Spleen (tissue), 11 donors: ENCODE measurements at regions not wholly inside any gene's neighbourhood (a gene's known extent, or its start where the extent isn't known, plus 50 kb on each side); places are given as distances from the start of the nearest gene placed in this dataset.

Source experiments
- DNase-seq: peaks from one replicate; pipeline ENCODE4 v3.0.0-alpha.2; 2020
- H3K27ac ChIP-seq, 8 donors: fragments of 200-600 bp; sonication (generic) in 7 of 8; 1 replicate in 4 of 8; 2 replicates in 4 of 8; pipeline versions ENCODE4 v1.5.0 to v1.8.0; 2016 to 2021; ENCODE audit warnings: inconsistent platforms in 4 of 8, mild to moderate bottlenecking in 4 of 8, moderate library complexity in 1 of 8
- H3K27me3 ChIP-seq, 7 donors: fragments of 200-600 bp; sonication (generic) in 6 of 7; replicated peaks in 1 of 7; 1 replicate in 4 of 7; 2 replicates in 3 of 7; pipeline versions ENCODE4 v1.5.0 to v1.8.0; 2016 to 2021; ENCODE audit warnings: inconsistent platforms in 3 of 7, mild to moderate bottlenecking in 1 of 7
- H3K36me3 ChIP-seq, 6 donors: fragments of 200-600 bp; sonication (generic) in 5 of 6; 1 replicate in 4 of 6; 2 replicates in 2 of 6; pipeline versions ENCODE4 v1.5.0 to v1.8.0; 2016 to 2021; ENCODE audit warnings: inconsistent platforms in 2 of 6
- H3K4me1 ChIP-seq, 6 donors: fragments of 200-600 bp; sonication (generic) in 5 of 6; 1 replicate in 3 of 6; 2 replicates in 3 of 6; pipeline versions ENCODE4 v1.5.0 to v1.8.0; 2016 to 2021; ENCODE audit warnings: inconsistent platforms in 3 of 6
- H3K4me3 ChIP-seq, 8 donors: fragments of 200-600 bp; sonication (generic) in 7 of 8; 1 replicate in 4 of 8; 2 replicates in 4 of 8; pipeline versions ENCODE4 v1.5.0 to v1.8.0; 2016 to 2021; ENCODE audit warnings: inconsistent platforms in 4 of 8, mild to moderate bottlenecking in 4 of 8, moderate library complexity in 2 of 8
- H3K9me3 ChIP-seq, 8 donors: fragments of 200-600 bp; sonication (generic) in 7 of 8; 1 replicate in 4 of 8; 2 replicates in 4 of 8; pipeline versions ENCODE4 v1.5.0 to v1.8.0; 2016 to 2021; ENCODE audit warnings: inconsistent platforms in 4 of 8
- POLR2A ChIP-seq, 3 donors: fragments of 450-650 bp; IDR thresholded peaks; one replicate each; pipeline ENCODE4 v1.5.1; 2017; ENCODE audit warnings: antibody characterized with exemption in 3 of 3, mild to moderate bottlenecking in 1 of 3
- POLR2AphosphoS5 ChIP-seq, 3 donors: sonication (generic); formaldehyde crosslinking; IDR thresholded peaks; one replicate each; pipeline ENCODE4 v1.5.1; 2017; ENCODE audit warnings: antibody characterized with exemption in 3 of 3
- WGBS, 5 donors: extraction: QIAGEN DNeasy Blood & Tissue Kit in 3 of 5; methylation state at CpG; one replicate each; pipeline versions ENCODE4 v1.1.5 to v1.1.7; 2013 to 2018; 5-methylcytosine and 5-hydroxymethylcytosine counted together
- intact Hi-C: fragments of 100-400 bp; cut with DNase I; formaldehyde crosslinking; loops from one replicate; pipeline ENCODE4 v1.15.0; 2023; ENCODE audit warnings: low total_unique reads
- TF ChIP-seq, protein P1 (sequence below), 11 experiments: fragments of 200-600 bp in 7 of 11; fragments of 450-650 bp in 4 of 11; sonication (generic) in 4 of 11; IDR thresholded peaks in 8 of 11; conservative IDR thresholded peaks in 3 of 11; 1 replicate in 7 of 11; 2 replicates in 4 of 11; pipeline versions ENCODE4 v1.4.0 to v1.8.0; 2016 to 2021; ENCODE audit warnings: antibody characterized with exemption in 11 of 11, inconsistent platforms in 4 of 11, mild to moderate bottlenecking in 1 of 11
- donor health status: healthy with polysubstance abuse.
- donor health status: DM: no; HTN: no; CAD: no; lungs with moderate emphysema.
- donor health status: DM: no; HTN: no; CAD: no.
- donor health status: Bipolar disorder and iron deficiency.
- donor health status: healthy.
- donor health status: DM: no; HTN: no; CAD: no.
- donor health status: DM: yes; HTN: yes; CAD: no.

DNA sequence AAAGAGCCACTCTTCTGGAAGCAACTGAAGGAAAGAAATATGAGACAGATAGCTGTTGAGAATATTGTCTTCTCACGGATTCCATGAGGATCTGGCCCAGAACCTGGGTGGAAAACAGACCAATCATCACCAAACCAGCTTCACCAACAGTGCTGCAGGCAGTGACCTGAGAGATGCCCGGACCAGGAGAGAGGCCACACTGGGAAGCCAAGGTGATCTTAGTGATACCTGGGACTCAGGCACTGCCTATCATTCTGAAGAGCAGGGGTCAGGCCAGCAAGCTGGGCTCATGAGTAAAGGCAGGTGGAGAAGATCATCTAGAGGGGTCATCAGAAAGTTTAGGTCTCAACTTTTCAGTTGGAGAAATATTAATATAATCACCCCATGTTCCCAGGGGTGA is 595.8 kb upstream of the CADM1 start:
- intact Hi-C loops = no loop called here
- Histone ChIP-seq H3K27me3 (peaks cover 0 to 16% (median 0%) of the 10 kb centered on the region in 7 donors), H3K4me3 (no peak overlapping the region), H3K36me3 (no peaks in the 10 kb centered on the region), H3K9me3 (no peaks in the 10 kb centered on the region), H3K4me1 (no peaks in the 10 kb centered on the region), H3K27ac (no peak overlapping the region)
- no peak for DNase-seq
- WGBS, 5 donors = 70 to 90% (median 78%) methylated on average over 2 of the region's 2 CpGs
- TF ChIP-seq POLR2A (IDR thresholded peaks at IDR 0.05) (no peak), POLR2AphosphoS5 (IDR thresholded peaks at IDR 0.05) (no peak)
- TF ChIP-seq, protein P1, sequence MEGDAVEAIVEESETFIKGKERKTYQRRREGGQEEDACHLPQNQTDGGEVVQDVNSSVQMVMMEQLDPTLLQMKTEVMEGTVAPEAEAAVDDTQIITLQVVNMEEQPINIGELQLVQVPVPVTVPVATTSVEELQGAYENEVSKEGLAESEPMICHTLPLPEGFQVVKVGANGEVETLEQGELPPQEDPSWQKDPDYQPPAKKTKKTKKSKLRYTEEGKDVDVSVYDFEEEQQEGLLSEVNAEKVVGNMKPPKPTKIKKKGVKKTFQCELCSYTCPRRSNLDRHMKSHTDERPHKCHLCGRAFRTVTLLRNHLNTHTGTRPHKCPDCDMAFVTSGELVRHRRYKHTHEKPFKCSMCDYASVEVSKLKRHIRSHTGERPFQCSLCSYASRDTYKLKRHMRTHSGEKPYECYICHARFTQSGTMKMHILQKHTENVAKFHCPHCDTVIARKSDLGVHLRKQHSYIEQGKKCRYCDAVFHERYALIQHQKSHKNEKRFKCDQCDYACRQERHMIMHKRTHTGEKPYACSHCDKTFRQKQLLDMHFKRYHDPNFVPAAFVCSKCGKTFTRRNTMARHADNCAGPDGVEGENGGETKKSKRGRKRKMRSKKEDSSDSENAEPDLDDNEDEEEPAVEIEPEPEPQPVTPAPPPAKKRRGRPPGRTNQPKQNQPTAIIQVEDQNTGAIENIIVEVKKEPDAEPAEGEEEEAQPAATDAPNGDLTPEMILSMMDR (IDR thresholded peaks at IDR 0.05 in 8 of 11, conservative IDR thresholded peaks at IDR 0.05 in 3 of 11) = no peak

DNA sequence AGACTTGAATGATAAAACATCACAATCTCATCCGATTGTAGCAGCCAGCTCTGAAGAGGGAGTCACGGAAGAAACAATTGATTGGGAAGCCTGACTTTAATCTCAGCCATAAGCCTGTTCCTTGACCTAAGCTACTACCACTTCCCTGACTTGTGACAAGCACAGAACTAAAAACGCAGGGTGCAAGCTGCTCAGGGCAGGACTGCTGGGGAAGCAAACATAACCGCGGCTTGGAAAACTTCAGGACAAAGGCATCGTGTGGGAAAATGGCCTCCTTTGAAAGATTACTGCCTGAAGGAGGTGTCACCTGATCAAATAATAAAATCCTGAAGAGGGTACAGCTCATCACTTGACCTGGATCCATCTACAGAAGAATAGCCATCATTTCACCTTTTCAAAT is 595.3 kb upstream of the CADM1 start:
- H3K27me3 ChIP-seq = peaks cover 0 to 16% (median 0%) of the 10 kb centered on the region in 7 donors
- H3K4me3 ChIP-seq = no peak overlapping the region
- no peak for TF ChIP-seq POLR2A (IDR thresholded peaks at IDR 0.05)
- TF ChIP-seq, protein P1 (IDR thresholded peaks at IDR 0.05 in 8 of 11, conservative IDR thresholded peaks at IDR 0.05 in 3 of 11) = no peak
- no peak for TF ChIP-seq POLR2AphosphoS5 (IDR thresholded peaks at IDR 0.05)
- intact Hi-C loops = no loop called here
- no peaks in the 10 kb centered on the region for H3K36me3 ChIP-seq
- H3K4me1 ChIP-seq = no peaks in the 10 kb centered on the region
- no peak overlapping the region for H3K27ac ChIP-seq
- DNase-seq = no peak
- H3K9me3 ChIP-seq = no peaks in the 10 kb centered on the region
- whole genome bisulfite sequencing, 5 donors = 83 to 90% (median 86%) methylated on average over 6 of the region's 6 CpGs

DNA sequence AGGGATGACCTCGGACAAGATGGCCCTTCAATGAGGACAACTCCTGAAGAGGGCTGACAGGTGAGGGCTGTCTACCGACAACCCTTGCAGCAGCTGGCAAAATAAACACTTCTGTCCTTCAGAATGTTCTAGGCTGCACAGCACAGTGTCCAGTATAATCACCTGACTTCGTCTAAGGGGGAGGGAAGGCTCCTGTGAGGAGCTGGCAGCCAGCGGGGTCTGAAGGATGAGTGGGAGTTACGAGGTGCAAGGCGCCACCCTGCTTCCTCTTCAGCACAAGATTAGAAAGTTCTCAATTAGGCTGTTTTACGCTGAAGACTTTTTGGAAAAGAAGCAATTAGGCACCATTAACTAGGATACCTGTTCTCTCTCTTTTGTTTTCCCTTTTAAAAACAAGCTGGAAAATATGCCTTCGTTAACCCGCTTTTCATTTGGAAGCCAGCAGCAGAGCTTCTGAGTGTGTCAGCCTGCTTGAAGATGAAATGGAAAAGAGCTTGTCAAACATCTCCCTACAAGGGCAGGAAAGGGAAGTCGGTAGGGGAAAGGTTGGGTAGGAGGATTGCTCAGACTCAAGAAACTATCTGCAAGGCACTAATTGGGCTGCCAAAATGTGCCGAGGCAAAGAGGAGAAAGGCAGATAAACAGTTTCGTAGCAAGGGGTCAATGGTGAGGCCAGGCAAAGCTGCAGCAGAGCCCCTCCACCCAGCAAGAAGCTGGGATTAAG is 592.2 kb upstream of the CADM1 start:
- WGBS, 5 donors = 44 to 51% (median 50%) methylated on average over 12 of the region's 12 CpGs
- no peak for DNase-seq
- H3K4me3 ChIP-seq = no peak overlapping the region
- no peak overlapping the region for H3K27ac ChIP-seq
- no peaks in the 10 kb centered on the region for H3K4me1 ChIP-seq
- H3K36me3 ChIP-seq = no peaks in the 10 kb centered on the region
- TF ChIP-seq, protein P1 (IDR thresholded peaks at IDR 0.05 in 8 of 11, conservative IDR thresholded peaks at IDR 0.05 in 3 of 11) = no peak
- TF ChIP-seq POLR2A (IDR thresholded peaks at IDR 0.05) (no peak), POLR2AphosphoS5 (IDR thresholded peaks at IDR 0.05) (no peak)
- peaks cover 0 to 16% (median 0%) of the 10 kb centered on the region in 7 donors for H3K27me3 ChIP-seq
- H3K9me3 ChIP-seq = no peaks in the 10 kb centered on the region
- intact Hi-C loops = no loop called here

DNA sequence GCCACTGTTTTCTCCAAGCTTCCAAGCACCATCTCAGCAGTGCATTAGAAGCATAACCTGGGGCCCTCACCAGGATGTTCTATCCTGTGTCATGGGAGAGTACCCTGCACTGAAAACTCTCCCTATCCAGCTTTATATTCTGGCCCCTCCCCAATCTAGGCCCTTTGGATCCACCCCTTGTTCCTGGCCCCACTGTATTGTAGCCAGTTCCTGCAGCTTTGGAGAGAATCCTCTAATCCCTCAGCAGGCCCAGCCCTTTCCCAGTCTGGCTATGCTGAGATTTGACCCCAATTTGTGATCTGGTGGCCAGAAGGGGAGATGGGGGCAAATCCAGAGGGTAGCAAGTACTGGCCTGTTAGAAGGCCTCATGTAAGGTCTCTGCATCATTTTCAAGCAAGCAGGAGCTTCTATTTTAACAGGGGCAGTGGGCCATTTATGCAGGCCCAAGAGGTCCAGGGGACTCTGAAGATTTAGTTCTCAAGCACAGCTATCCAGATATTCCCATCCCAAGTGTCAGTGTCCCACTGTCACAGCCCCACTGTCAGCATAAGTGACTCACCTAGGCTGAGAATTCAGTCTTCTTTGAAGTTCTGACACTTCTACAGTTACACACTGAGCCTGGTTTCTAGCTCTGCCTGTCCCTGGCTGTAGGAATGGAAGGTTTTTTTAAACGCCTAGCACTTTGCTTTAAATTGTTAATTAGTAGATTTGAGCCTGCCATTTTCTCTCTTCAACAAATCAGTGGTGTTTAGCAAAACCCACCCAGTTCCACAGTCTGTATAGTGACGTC is 589.5 kb upstream of the CADM1 start:
- intact Hi-C loops = no loop called here
- no peaks in the 10 kb centered on the region for H3K4me1 ChIP-seq
- 55 to 84% (median 73%) methylated on average over 2 of the region's 2 CpGs for whole genome bisulfite sequencing, 5 donors

More for the DNA sequence above, 589.5 kb upstream of the CADM1 start:
- Histone ChIP-seq H3K27me3 (peaks cover 0 to 16% (median 0%) of the 10 kb centered on the region in 7 donors), H3K4me3 (no peak overlapping the region), H3K36me3 (no peaks in the 10 kb centered on the region), H3K27ac (no peak overlapping the region), H3K9me3 (no peaks in the 10 kb centered on the region)
- no peak for DNase-seq
- no peak for TF ChIP-seq POLR2AphosphoS5 (IDR thresholded peaks at IDR 0.05)
